B cell (primary cell): ENCODE measurements at regions not wholly inside any gene's neighbourhood (a gene's known extent, or its start where the extent isn't known, plus 50 kb on each side); places are given as distances from the start of the nearest gene placed in this dataset.

Experiments
- ATAC-seq: fragments of 200-7000 bp; cut with Tn5 transposase; one replicate; pipeline ENCODE4 v1.10.0; 2021; ENCODE audit warnings: low read depth, mild to moderate bottlenecking, moderate number of reproducible peaks, moderate library complexity
- CTCF ChIA-PET: fragments of 350-600 bp; sonication (Branson Sonifier 250); formaldehyde crosslinking; loops from one replicate; lab custom pipeline; 2021; ENCODE audit warnings: antibody characterized with exemption, inconsistent platforms; lab: Charles Lee
- POLR2A ChIA-PET: fragments of 350-600 bp; sonication (Branson Sonifier 250); formaldehyde crosslinking; loops from one replicate; lab custom pipeline; 2021; ENCODE audit warnings: antibody characterized with exemption; lab: Charles Lee
- DNase-seq: peaks from one replicate; pipeline ENCODE4 v3.0.0; 2013
- H2AFZ ChIP-seq: 2 replicates; pipeline ENCODE4 v1.6.1; 2012; ENCODE audit warnings: mild to moderate bottlenecking, low read depth, low read length; ENCODE audit not compliant: insufficient read depth, poor library complexity, severe bottlenecking
- H3K27ac ChIP-seq, 2 donors: 1 replicate in 1 of 2; 2 replicates in 1 of 2; pipeline ENCODE4 v1.5.1; 2012 to 2013; ENCODE audit warnings: low read length in 2 of 2, mild to moderate bottlenecking in 2 of 2, moderate library complexity in 1 of 2
- H3K27me3 ChIP-seq, 4 experiments: fragments of 200-600 bp in 1 of 4; sonication (generic) in 1 of 4; replicated peaks in 1 of 4; 1 replicate in 2 of 4; 2 replicates in 2 of 4; pipeline versions ENCODE4 v1.6.1 to v1.7.0; 2013 to 2016; ENCODE audit warnings: low read length in 3 of 4, mild to moderate bottlenecking in 2 of 4, mixed read lengths in 1 of 4, moderate library complexity in 1 of 4; ENCODE audit not compliant: insufficient read depth in 4 of 4, control insufficient read depth in 3 of 4; ENCODE audit errors: control extremely low read depth in 1 of 4
- H3K36me3 ChIP-seq, 2 experiments: replicated peaks in 1 of 2; 1 replicate in 1 of 2; 2 replicates in 1 of 2; pipeline versions ENCODE4 v1.6.1 to v1.7.1; 2013; ENCODE audit warnings: low read length in 1 of 2; ENCODE audit not compliant: insufficient read depth in 2 of 2, control insufficient read depth in 1 of 2; ENCODE audit errors: control extremely low read depth in 1 of 2, extremely low read depth in 1 of 2
- H3K4me1 ChIP-seq, 2 donors: fragments of 200-600 bp in 1 of 2; sonication (generic) in 1 of 2; 1 replicate in 1 of 2; 2 replicates in 1 of 2; pipeline versions ENCODE4 v1.5.1 to v1.6.1; 2013 to 2017; ENCODE audit warnings: low read length in 2 of 2; ENCODE audit not compliant: control insufficient read depth in 2 of 2, insufficient read depth in 2 of 2
- H3K4me2 ChIP-seq: replicated peaks from 2 replicates; pipeline ENCODE3; 2012; ENCODE audit warnings: mild to moderate bottlenecking, low read depth, low read length; ENCODE audit not compliant: poor library complexity, severe bottlenecking
- H3K4me3 ChIP-seq, 5 experiments: fragments of 200-600 bp in 1 of 5; sonication (generic) in 1 of 5; 1 replicate in 3 of 5; 2 replicates in 2 of 5; pipeline versions ENCODE4 v1.5.1 to v1.7.0; 2011 to 2016; ENCODE audit warnings: low read length in 4 of 5, mild to moderate bottlenecking in 4 of 5, low read depth in 2 of 5, control low read depth in 1 of 5, moderate library complexity in 1 of 5; ENCODE audit not compliant: insufficient read depth in 1 of 5; ENCODE audit errors: control extremely low read depth in 1 of 5, extremely low read depth in 1 of 5
- H3K79me2 ChIP-seq: fragments of 200-600 bp; sonication (generic); one replicate; pipeline ENCODE4 v1.6.0; 2016; ENCODE audit warnings: low read length; ENCODE audit not compliant: control insufficient read depth, insufficient read depth
- H3K9ac ChIP-seq: fragments of 200-600 bp; sonication (generic); 2 replicates; pipeline ENCODE4 v1.6.1; 2017; ENCODE audit warnings: mild to moderate bottlenecking, low read length, moderate library complexity
- H3K9me3 ChIP-seq, 3 donors: one replicate each; pipeline versions ENCODE4 v1.6.1 to v1.7.1; 2013; ENCODE audit warnings: low read length in 2 of 3; ENCODE audit not compliant: control insufficient read depth in 2 of 3, insufficient read depth in 1 of 3; ENCODE audit errors: control extremely low read depth in 1 of 3
- H4K20me1 ChIP-seq: 2 replicates; pipeline ENCODE4 v1.6.0; 2012; ENCODE audit warnings: mild to moderate bottlenecking, low read length; ENCODE audit not compliant: insufficient read depth, control insufficient read depth, poor library complexity, severe bottlenecking
- H3K27ac Mint-ChIP-seq: one replicate; pipeline ENCODE4 v1.8.0; 2021; ENCODE audit warnings: mixed read lengths
- H3K27me3 Mint-ChIP-seq: one replicate; pipeline ENCODE4 v1.8.0; 2021; ENCODE audit warnings: mixed read lengths
- H3K4me1 Mint-ChIP-seq: one replicate; pipeline ENCODE4 v1.8.0; 2021; ENCODE audit warnings: mixed read lengths
- H3K4me3 Mint-ChIP-seq: one replicate; pipeline ENCODE4 v1.8.0; 2021; ENCODE audit warnings: mixed read lengths
- H3K9me3 Mint-ChIP-seq: one replicate; pipeline ENCODE4 v1.8.0; 2022; ENCODE audit warnings: mixed read lengths; ENCODE audit not compliant: insufficient read depth
- CTCF ChIP-seq: fragments of 200-600 bp; IDR thresholded peaks from one replicate; pipeline ENCODE4 v1.8.0; 2022; ENCODE audit warnings: antibody characterized with exemption, mild to moderate bottlenecking
- EZH2 ChIP-seq: IDR thresholded peaks from 2 replicates; pipeline ENCODE4 v1.6.1; 2012; ENCODE audit warnings: borderline replicate concordance, low read depth, mild to moderate bottlenecking, moderate library complexity, low read length; ENCODE audit not compliant: insufficient read depth, poor library complexity, severe bottlenecking
- WGBS: methylation state at CpG from one replicate; pipeline ENCODE4 v1.1.5; 2013; ENCODE audit warnings: missing lambda C conversion rate; ENCODE audit not compliant: insufficient coverage; 5-methylcytosine and 5-hydroxymethylcytosine counted together
- intact Hi-C: fragments of 100-400 bp; cut with micrococcal nuclease; formaldehyde crosslinking; loops from one replicate; pipeline ENCODE4 v1.10.0; 2022

GRCh38 chr1:199794105-199794863 lies 233.2 kb upstream of the NR5A2 start:
- Histone ChIP-seq H3K4me2 (no peak overlapping the region), H3K27me3 (no peaks in the 10 kb centered on the region), H3K36me3 (no peaks in the 10 kb centered on the region), H3K27ac (no peak overlapping the region), H3K9ac (no peak overlapping the region), H4K20me1 (no peaks in the 10 kb centered on the region), H3K4me1 (no peaks in the 10 kb centered on the region), H2AFZ (no peak overlapping the region), H3K9me3 (no peaks in the 10 kb centered on the region), H3K4me3 (no peak overlapping the region), H3K79me2 (no peaks in the 10 kb centered on the region)
- no peak for DNase-seq
- H3K9me3 Mint-ChIP-seq, result no peaks in the 10 kb centered on the region
- CTCF ChIA-PET, result no interaction called here
- 97% methylated on average over 4 of the region's 9 CpGs for WGBS
- intact Hi-C loops, result no loop called here
- no peak for ATAC-seq
- peaks cover 11% of the 10 kb centered on the region for H3K27me3 Mint-ChIP-seq
- POLR2A ChIA-PET, result interaction anchor here (0.6 kb wide), 1 partner anchor 456 kb away, joined by 3 read pairs; no protein-coding TSS in a partner anchor
- no peak overlapping the region for H3K4me3 Mint-ChIP-seq
- TF ChIP-seq EZH2, result no peak
- no peak for TF ChIP-seq CTCF
- no peak overlapping the region for H3K27ac Mint-ChIP-seq
- no peaks in the 10 kb centered on the region for H3K4me1 Mint-ChIP-seq

- DNase-seq, result no peak
- H3K27me3 ChIP-seq, result peaks cover 0 to 2% (median 0%) of the 10 kb centered on the region in 4 experiments
- H3K9me3 ChIP-seq, result no peaks in the 10 kb centered on the region
- no peak overlapping the region for H3K4me2 ChIP-seq
- no peaks in the 10 kb centered on the region for H3K79me2 ChIP-seq
- H3K27ac Mint-ChIP-seq, result no peak overlapping the region
- intact Hi-C loops, result no loop called here
- H3K4me3 ChIP-seq, result no peak overlapping the region
- no peaks in the 10 kb centered on the region for H3K4me1 Mint-ChIP-seq
- H2AFZ ChIP-seq, result no peak overlapping the region
- H3K27me3 Mint-ChIP-seq, result peaks cover 21% of the 10 kb centered on the region
- TF ChIP-seq EZH2 (no peak), CTCF (no peak)
- H3K9ac ChIP-seq, result no peak overlapping the region
- no peaks in the 10 kb centered on the region for H3K4me1 ChIP-seq
- H4K20me1 ChIP-seq, result no peaks in the 10 kb centered on the region
- WGBS, result 93% methylated on average over 3 of the region's 8 CpGs
- H3K4me3 Mint-ChIP-seq, result no peak overlapping the region
- POLR2A ChIA-PET, result no interaction called here
- H3K9me3 Mint-ChIP-seq, result no peaks in the 10 kb centered on the region
- ATAC-seq, result no peak
- CTCF ChIA-PET, result no interaction called here
- no peaks in the 10 kb centered on the region for H3K36me3 ChIP-seq
- H3K27ac ChIP-seq, result no peak overlapping the region
Measured at GRCh38 chr1:199799116-199799515, 228.4 kb upstream of the NR5A2 start.
